PC-3 (cell line): ENCODE measurements at regions not wholly inside any gene's neighbourhood (a gene's known extent, or its start where the extent isn't known, plus 50 kb on each side); places are given as distances from the start of the nearest gene placed in this dataset.

Source experiments
- ATAC-seq: fragments of 200-7000 bp; cut with Tn5 transposase; 2 replicates; pipeline ENCODE4 v1.9.1; 2020; ENCODE audit warnings: mild to moderate bottlenecking, moderate library complexity
- BruUV-seq: library from RNA; stranded (reverse); fragments of 400-500 nt; replicated peaks from 2 replicates; lab custom pipeline; 2021; lab: Mats Ljungman, UMichigan
- CTCF ChIA-PET: fragments of 300-600 bp; sonication (Branson Sonifier 250); formaldehyde crosslinking; loops from one replicate; lab custom pipeline; 2022; ENCODE audit warnings: antibody characterized with exemption; lab: Charles Lee
- POLR2A ChIA-PET: fragments of 300-600 bp; sonication (Branson Sonifier 250); formaldehyde crosslinking; loops from one replicate; lab custom pipeline; 2022; ENCODE audit warnings: antibody characterized with exemption; ENCODE audit not compliant: unreplicated experiment; lab: Charles Lee
- DNase-seq: peaks from one replicate; pipeline ENCODE4 v3.0.0-alpha.2; 2015
- H2AFZ ChIP-seq: fragments of 300-600 bp; sonication (generic); 2 replicates; pipeline ENCODE4 v1.6.0; 2016; ENCODE audit warnings: antibody characterized with exemption, low read length
- H3F3A ChIP-seq: fragments of 300-600 bp; sonication (generic); one replicate; pipeline ENCODE4 v1.6.0; 2017; ENCODE audit warnings: antibody characterized with exemption, low read length, control low read depth, mild to moderate bottlenecking; ENCODE audit not compliant: unreplicated experiment
- H3K27ac ChIP-seq: fragments of 300-600 bp; sonication (generic); 2 replicates; pipeline ENCODE4 v1.5.1; 2016; ENCODE audit warnings: mild to moderate bottlenecking, low read length
- H3K27me3 ChIP-seq: fragments of 300-600 bp; sonication (generic); 2 replicates; pipeline ENCODE4 v1.6.1; 2016; ENCODE audit warnings: low read length, mixed read lengths
- H3K36me3 ChIP-seq: fragments of 300-600 bp; sonication (generic); 2 replicates; pipeline ENCODE4 v1.6.1; 2016; ENCODE audit warnings: low read depth, mixed run types, low read length, mixed read lengths
- H3K4me1 ChIP-seq: fragments of 300-600 bp; sonication (generic); 2 replicates; pipeline ENCODE4 v1.5.1; 2016; ENCODE audit warnings: low read length; ENCODE audit not compliant: insufficient read depth
- H3K4me2 ChIP-seq: fragments of 300-600 bp; sonication (generic); 2 replicates; pipeline ENCODE4 v1.6.0; 2016; ENCODE audit warnings: low read length
- H3K4me3 ChIP-seq: fragments of 300-600 bp; sonication (generic); 2 replicates; pipeline ENCODE4 v1.5.1; 2016; ENCODE audit warnings: mild to moderate bottlenecking, low read length, mixed read lengths
- H3K79me2 ChIP-seq: fragments of 300-600 bp; sonication (generic); 2 replicates; pipeline ENCODE4 v1.6.1; 2017; ENCODE audit warnings: low read length, mixed read lengths
- H3K9ac ChIP-seq: fragments of 300-600 bp; sonication (generic); 2 replicates; pipeline ENCODE4 v1.6.0; 2016; ENCODE audit warnings: mild to moderate bottlenecking, low read length
- H3K9me2 ChIP-seq: fragments of 300-600 bp; sonication (generic); replicated peaks from 2 replicates; pipeline ENCODE4 v1.6.1; 2016; ENCODE audit warnings: mixed run types, low read length, mixed read lengths
- H3K9me3 ChIP-seq: fragments of 300-600 bp; sonication (generic); 2 replicates; pipeline ENCODE4 v1.6.1; 2016; ENCODE audit warnings: low read length, mixed read lengths
- H4K20me1 ChIP-seq: fragments of 300-600 bp; sonication (generic); 2 replicates; pipeline ENCODE4 v1.6.1; 2016; ENCODE audit warnings: low read length, mixed read lengths
- CTCF ChIP-seq: fragments of 300-600 bp; sonication (generic); conservative IDR thresholded peaks from 2 replicates; pipeline ENCODE4 v1.5.1; 2017; ENCODE audit warnings: antibody characterized with exemption, low read depth, mild to moderate bottlenecking, low read length
- EZH2 ChIP-seq: fragments of 300-600 bp; sonication (generic); IDR thresholded peaks from one replicate; pipeline ENCODE4 v1.6.1; 2017; ENCODE audit warnings: antibody characterized with exemption, mild to moderate bottlenecking, low read length; ENCODE audit not compliant: unreplicated experiment
- EZH2phosphoT487 ChIP-seq: fragments of 300-600 bp; sonication (generic); IDR thresholded peaks from 2 replicates; pipeline ENCODE4 v1.6.1; 2018; ENCODE audit warnings: mild to moderate bottlenecking, antibody characterized with exemption, low read length, borderline replicate concordance
- intact Hi-C: fragments of 100-400 bp; cut with micrococcal nuclease; formaldehyde crosslinking; loops from 2 replicates; pipeline ENCODE4 v1.9.0; 2023

- Histone ChIP-seq H2AFZ (no peak overlapping the region), H3K4me3 (no peak overlapping the region), H3K9ac (no peak overlapping the region), H3K79me2 (no peaks in the 10 kb centered on the region), H3F3A (no peaks in the 10 kb centered on the region), H3K9me2 (no peaks in the 10 kb centered on the region), H3K36me3 (no peaks in the 10 kb centered on the region), H3K27me3 (no peaks in the 10 kb centered on the region), H4K20me1 (no peaks in the 10 kb centered on the region), H3K27ac (no peak overlapping the region), H3K9me3 (no peaks in the 10 kb centered on the region), H3K4me1 (peaks cover 24% of the 10 kb centered on the region; the same call in 1 of the 2 replicates), H3K4me2 (no peak overlapping the region)
- intact Hi-C loops: no loop called here
- ATAC-seq: no peak
- ChIA-PET POLR2A (no interaction called here), CTCF (no interaction called here)
- DNase-seq: no peak
- BruUV-seq: no TSS peak
- TF ChIP-seq EZH2 (no peak), EZH2phosphoT487 (no peak), CTCF (no peak)
Measured at GRCh38 chr6:14919038-14919670, 326.7 kb upstream of the JARID2 start.

- no peak overlapping the region for H3K27ac ChIP-seq
- intact Hi-C loops: no loop called here
- H3K9me2 ChIP-seq: no peaks in the 10 kb centered on the region
- no peaks in the 10 kb centered on the region for H4K20me1 ChIP-seq
- ChIA-PET POLR2A (no interaction called here), CTCF (no interaction called here)
- H3K9me3 ChIP-seq: no peaks in the 10 kb centered on the region
- H3K4me2 ChIP-seq: no peak overlapping the region
- no peaks in the 10 kb centered on the region for H3F3A ChIP-seq
- H3K9ac ChIP-seq: no peak overlapping the region
- no peak overlapping the region for H3K4me3 ChIP-seq
- DNase-seq: no peak
- no peak for TF ChIP-seq EZH2
- H3K36me3 ChIP-seq: no peaks in the 10 kb centered on the region
- H3K4me1 ChIP-seq: peaks cover 24% of the 10 kb centered on the region; the same call in 1 of the 2 replicates
- no peaks in the 10 kb centered on the region for H3K27me3 ChIP-seq
- ATAC-seq: no peak
- BruUV-seq: no TSS peak
- H2AFZ ChIP-seq: no peak overlapping the region
- H3K79me2 ChIP-seq: no peaks in the 10 kb centered on the region
Measured at GRCh38 chr6:14920276-14920675, 325.6 kb upstream of the JARID2 start.

- Histone ChIP-seq H3K27ac (no peak overlapping the region), H3K9me2 (no peaks in the 10 kb centered on the region), H3K4me1 (peaks cover 33% of the 10 kb centered on the region; the same call in 1 of the 2 replicates), H3K9me3 (no peaks in the 10 kb centered on the region), H3K36me3 (no peaks in the 10 kb centered on the region), H3K9ac (no peak overlapping the region), H3F3A (no peaks in the 10 kb centered on the region), H3K4me2 (no peak overlapping the region), H2AFZ (no peak overlapping the region), H4K20me1 (no peaks in the 10 kb centered on the region), H3K27me3 (no peaks in the 10 kb centered on the region), H3K4me3 (no peak overlapping the region), H3K79me2 (no peaks in the 10 kb centered on the region)
- POLR2A ChIA-PET: no interaction called here
- DNase-seq (no peak), ATAC-seq (no peak)
- TF ChIP-seq EZH2 (no peak), EZH2phosphoT487 (no peak), CTCF (no peak)
- BruUV-seq: no TSS peak
- CTCF ChIA-PET: no interaction called here
- intact Hi-C loops: no loop called here
Measured at GRCh38 chr6:14921170-14921569, 324.7 kb upstream of the JARID2 start.
